ENCODE measurements at regions not wholly inside any gene's neighbourhood (a gene's known extent, or its start where the extent isn't known, plus 50 kb on each side); places are given as distances from the start of the nearest gene placed in this dataset.
"Not testable (repeated sequence)": the region's sequence is repeated elsewhere in the genome, so short reads cannot be mapped to it uniquely, and the experiment has no call there.

GRCh38 chr1:219863816-219864215 lies 64.5 kb downstream of the SLC30A10 start:
- not testable (repeated sequence) for DNase-seq

GRCh38 chr1:219862366-219862765 lies 66.0 kb downstream of the SLC30A10 start:
- DNase-seq: no peak

GRCh38 chr1:219858980-219859379 lies 69.4 kb downstream of the SLC30A10 start:
- no peak for DNase-seq

- no peak for DNase-seq
Measured at GRCh38 chr1:219847215-219847855, 81.0 kb downstream of the SLC30A10 start.

GRCh38 chr1:219839595-219839994 lies 88.8 kb downstream of the SLC30A10 start:
- not testable (repeated sequence) for DNase-seq

- DNase-seq: no peak
Measured at GRCh38 chr1:219837994-219838294, 90.4 kb downstream of the SLC30A10 start.

- DNase-seq: peak; percentile 37 to 59
Measured at GRCh38 chr1:219837274-219837993, 90.9 kb downstream of the SLC30A10 start.

GRCh38 chr1:219834314-219834917 lies 93.9 kb downstream of the SLC30A10 start:
- no peak for DNase-seq

- DNase-seq: no peak
Measured at GRCh38 chr1:219833214-219833815, 95.0 kb downstream of the SLC30A10 start.

GRCh38 chr1:219826290-219826689 lies 102.1 kb downstream of the SLC30A10 start:
- no peak for DNase-seq

GRCh38 chr1:219825355-219825754 lies 103.0 kb downstream of the SLC30A10 start:
- DNase-seq: no peak

GRCh38 chr1:219824338-219824737 lies 104.0 kb downstream of the SLC30A10 start:
- DNase-seq: no peak

- DNase-seq: no peak
Measured at GRCh38 chr1:219820551-219820950, 107.8 kb downstream of the SLC30A10 start.

- DNase-seq: no peak
Measured at GRCh38 chr1:219817914-219818313, 110.4 kb downstream of the SLC30A10 start.

- no peak for DNase-seq
Measured at GRCh38 chr1:219813294-219813693, 115.1 kb downstream of the SLC30A10 start.

- DNase-seq: peak; percentile 70 to 76
Measured at GRCh38 chr1:219812491-219813203, 115.7 kb downstream of the SLC30A10 start.

- no peak for DNase-seq
Measured at GRCh38 chr1:219812086-219812485, 116.3 kb downstream of the SLC30A10 start.

GRCh38 chr1:219810451-219810850 lies 117.9 kb downstream of the SLC30A10 start:
- DNase-seq: no peak

GRCh38 chr1:219808790-219809189 lies 119.6 kb downstream of the SLC30A10 start:
- no peak for DNase-seq

- no peak for DNase-seq
Measured at GRCh38 chr1:219806642-219807041, 121.7 kb downstream of the SLC30A10 start.

- DNase-seq: no peak
Measured at GRCh38 chr1:219806020-219806419, 122.3 kb downstream of the SLC30A10 start.

- no peak for DNase-seq
Measured at GRCh38 chr1:219805191-219805590, 123.2 kb downstream of the SLC30A10 start.

GRCh38 chr1:219801156-219801820 lies 127.1 kb downstream of the SLC30A10 start:
- DNase-seq: no peak
